ENCODE measurements at regions not wholly inside any gene's neighbourhood (a gene's known extent, or its start where the extent isn't known, plus 50 kb on each side); places are given as distances from the start of the nearest gene placed in this dataset.

DNA sequence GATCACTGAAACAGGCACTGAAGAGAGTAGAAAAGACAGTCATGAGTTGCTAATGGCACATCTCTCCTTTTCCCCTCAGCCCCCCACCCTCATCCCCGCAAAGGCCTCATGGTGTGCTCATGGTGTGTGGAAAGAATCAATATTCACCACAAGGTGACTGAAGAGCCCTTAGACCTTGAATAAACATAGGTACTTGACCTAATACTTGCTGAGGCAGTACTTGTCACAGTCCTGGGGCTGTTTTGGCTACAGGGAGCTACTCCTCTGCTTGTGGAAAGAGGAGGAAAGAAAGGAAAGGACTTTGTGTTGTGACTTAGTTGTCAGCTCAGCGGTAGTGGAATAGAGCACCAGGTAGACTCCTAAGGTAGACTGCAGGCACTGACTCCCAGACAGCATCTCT is 537.8 kb upstream of the CCDC179 start:
- peaks cover 5% of the 10 kb centered on the region; the same call in 1 of the 2 replicates for H3K4me1 Mint-ChIP-seq (ENCODE audit: low read depth)
- no peak overlapping the region for H3K4me3 Mint-ChIP-seq
- no peaks in the 10 kb centered on the region for H3K27me3 Mint-ChIP-seq (ENCODE audit: insufficient read depth)
- no peak for DNase-seq
- H3K9me3 Mint-ChIP-seq: no peaks in the 10 kb centered on the region; the same call in 1 of the 2 replicates
- TF ChIP-seq, protein P1, sequence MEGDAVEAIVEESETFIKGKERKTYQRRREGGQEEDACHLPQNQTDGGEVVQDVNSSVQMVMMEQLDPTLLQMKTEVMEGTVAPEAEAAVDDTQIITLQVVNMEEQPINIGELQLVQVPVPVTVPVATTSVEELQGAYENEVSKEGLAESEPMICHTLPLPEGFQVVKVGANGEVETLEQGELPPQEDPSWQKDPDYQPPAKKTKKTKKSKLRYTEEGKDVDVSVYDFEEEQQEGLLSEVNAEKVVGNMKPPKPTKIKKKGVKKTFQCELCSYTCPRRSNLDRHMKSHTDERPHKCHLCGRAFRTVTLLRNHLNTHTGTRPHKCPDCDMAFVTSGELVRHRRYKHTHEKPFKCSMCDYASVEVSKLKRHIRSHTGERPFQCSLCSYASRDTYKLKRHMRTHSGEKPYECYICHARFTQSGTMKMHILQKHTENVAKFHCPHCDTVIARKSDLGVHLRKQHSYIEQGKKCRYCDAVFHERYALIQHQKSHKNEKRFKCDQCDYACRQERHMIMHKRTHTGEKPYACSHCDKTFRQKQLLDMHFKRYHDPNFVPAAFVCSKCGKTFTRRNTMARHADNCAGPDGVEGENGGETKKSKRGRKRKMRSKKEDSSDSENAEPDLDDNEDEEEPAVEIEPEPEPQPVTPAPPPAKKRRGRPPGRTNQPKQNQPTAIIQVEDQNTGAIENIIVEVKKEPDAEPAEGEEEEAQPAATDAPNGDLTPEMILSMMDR (IDR thresholded peaks at IDR 0.05): no peak
- H3K36me3 Mint-ChIP-seq (ENCODE audit: low read depth): no peaks in the 10 kb centered on the region
- H3K27ac Mint-ChIP-seq: no peak overlapping the region

DNA sequence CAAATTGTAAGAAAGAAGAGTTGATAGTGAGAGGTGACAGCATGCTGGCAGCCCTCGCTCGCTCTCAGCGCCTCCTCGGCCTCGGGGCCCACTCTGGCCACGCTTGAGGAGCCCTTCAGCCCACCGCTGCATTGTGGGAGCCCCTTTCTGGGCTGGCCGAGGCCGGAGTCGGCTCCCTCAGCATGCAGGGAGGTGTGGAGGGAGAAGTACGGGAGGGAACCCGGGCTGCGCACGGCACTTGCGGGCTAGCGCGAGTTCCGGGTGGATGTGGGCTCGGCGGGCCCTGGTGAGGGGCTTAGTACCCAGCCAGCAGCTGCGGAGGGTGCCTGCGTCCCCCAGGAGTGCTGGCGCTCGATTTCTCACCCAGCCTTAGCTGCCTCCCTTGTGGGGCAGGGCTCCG is 539.7 kb upstream of the CCDC179 start:
- H3K4me1 Mint-ChIP-seq (ENCODE audit: low read depth): peaks cover 5% of the 10 kb centered on the region; the same call in 1 of the 2 replicates

DNA sequence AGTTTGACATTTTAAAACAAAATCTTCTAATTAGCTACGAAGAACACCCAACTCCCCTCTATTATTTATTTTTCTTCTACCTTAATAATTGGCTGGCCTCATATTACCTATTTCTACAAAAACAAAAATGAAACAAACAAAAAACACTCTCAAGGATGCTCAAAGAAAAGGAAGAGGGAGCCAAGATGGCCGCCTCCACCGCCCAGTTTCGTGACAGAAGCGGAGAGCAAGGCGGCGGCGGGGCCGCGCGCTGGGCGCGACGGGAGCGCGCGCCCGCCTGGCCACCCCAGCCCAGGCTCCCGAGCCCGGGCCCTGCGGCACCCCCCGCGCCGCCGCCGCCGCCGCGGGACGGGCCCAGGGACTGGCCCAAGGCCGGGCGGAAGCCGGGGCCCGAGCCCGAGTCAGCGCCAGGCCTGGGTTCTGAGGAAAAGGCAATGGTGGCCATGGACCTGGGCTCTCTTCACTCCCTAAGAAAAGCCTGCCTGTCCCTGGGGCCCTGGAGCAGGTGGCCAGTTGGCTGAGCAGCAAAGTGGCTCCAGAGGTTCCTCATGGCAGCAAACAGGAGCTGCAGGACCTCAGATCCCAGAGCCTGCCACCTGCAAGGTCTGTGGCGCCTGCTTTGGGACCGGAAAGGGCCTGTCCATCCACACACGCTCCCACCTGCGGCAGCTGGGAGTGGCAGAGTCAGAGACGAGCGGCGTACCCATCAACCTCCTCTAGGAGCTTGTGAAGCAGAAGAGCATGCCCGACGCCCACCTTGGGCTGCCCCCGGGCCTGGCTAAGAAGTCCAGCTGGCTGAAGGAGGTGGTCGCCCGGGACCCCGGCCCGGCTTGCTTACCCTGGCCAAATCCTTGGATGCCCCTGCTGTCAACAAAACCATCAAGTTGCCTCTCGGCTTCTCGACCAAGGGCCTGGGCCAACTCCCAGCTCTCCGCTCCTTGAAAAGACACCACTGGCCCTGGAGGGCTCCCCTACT is 543.2 kb upstream of the CCDC179 start:
- no peak overlapping the region for H3K27ac Mint-ChIP-seq
- peaks cover 12% of the 10 kb centered on the region for H3K9me3 Mint-ChIP-seq
- no peak overlapping the region for H3K4me3 Mint-ChIP-seq
- no peaks in the 10 kb centered on the region for H3K36me3 Mint-ChIP-seq (ENCODE audit: low read depth)
- TF ChIP-seq, protein P1 (IDR thresholded peaks at IDR 0.05): no peak
- DNase-seq: no peak
- H3K27me3 Mint-ChIP-seq (ENCODE audit: insufficient read depth): peaks cover 2% of the 10 kb centered on the region
- peaks cover 5% of the 10 kb centered on the region; the same call in 1 of the 2 replicates for H3K4me1 Mint-ChIP-seq (ENCODE audit: low read depth)

More for the DNA sequence above, 539.7 kb upstream of the CCDC179 start:
- TF ChIP-seq, protein P1 (IDR thresholded peaks at IDR 0.05): no peak
- no peaks in the 10 kb centered on the region for H3K27me3 Mint-ChIP-seq (ENCODE audit: insufficient read depth)
- peaks cover 4% of the 10 kb centered on the region for H3K9me3 Mint-ChIP-seq
- no peaks in the 10 kb centered on the region for H3K36me3 Mint-ChIP-seq (ENCODE audit: low read depth)
- H3K27ac Mint-ChIP-seq: no peak overlapping the region
- H3K4me3 Mint-ChIP-seq: no peak overlapping the region
- DNase-seq: no peak

DNA sequence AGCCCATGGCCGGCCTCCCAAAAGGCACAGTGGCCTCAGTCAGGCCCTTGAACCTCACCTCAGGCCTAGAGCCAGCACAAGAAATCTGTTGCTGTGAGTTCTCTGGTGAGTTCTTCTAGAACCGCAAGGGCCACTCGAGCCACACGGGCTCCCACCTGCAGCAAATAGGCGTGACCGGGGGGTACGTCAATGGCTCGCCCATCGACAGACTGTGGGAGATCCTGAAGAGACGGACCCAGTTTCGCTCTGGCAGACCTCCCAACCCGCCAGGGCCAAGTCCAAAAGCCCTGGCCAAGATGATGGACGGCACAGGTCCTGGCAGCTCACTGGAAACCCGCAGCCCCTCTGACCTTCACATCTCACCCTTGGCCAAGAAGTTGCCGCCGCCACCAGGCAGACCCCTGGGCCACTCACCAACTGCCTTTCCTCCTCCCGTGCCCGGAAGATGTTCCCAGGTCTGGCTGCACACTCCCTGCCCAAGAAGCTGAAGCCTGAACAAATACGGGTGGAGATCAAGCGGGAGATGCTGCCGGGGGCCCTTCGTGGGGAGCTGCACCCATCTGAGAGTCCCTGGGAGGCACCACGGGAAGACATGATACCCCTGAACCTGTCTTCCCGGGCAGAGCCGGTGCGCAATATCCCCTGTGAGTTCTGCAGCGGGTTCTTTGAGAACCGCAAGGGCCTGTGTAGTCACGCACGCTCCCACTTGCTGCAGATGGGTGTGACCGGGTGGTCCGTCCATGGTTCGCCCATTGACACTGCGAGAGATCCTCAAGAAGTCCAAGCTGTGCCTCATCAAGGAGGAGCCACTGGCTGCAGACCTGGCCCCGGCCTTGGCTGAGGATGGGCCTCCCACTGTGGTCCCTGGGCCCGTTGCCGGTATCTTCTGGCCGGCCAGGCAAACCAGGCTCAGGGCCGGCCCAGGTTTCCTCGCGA is 544.2 kb upstream of the CCDC179 start:
- peaks cover 2% of the 10 kb centered on the region for H3K27me3 Mint-ChIP-seq (ENCODE audit: insufficient read depth)
- H3K9me3 Mint-ChIP-seq: peaks cover 18% of the 10 kb centered on the region
- DNase-seq: no peak
- H3K27ac Mint-ChIP-seq: no peak overlapping the region
- peaks cover 5% of the 10 kb centered on the region; the same call in 1 of the 2 replicates for H3K4me1 Mint-ChIP-seq (ENCODE audit: low read depth)
- no peak overlapping the region for H3K4me3 Mint-ChIP-seq
- TF ChIP-seq, protein P1 (IDR thresholded peaks at IDR 0.05): no peak
- 0 out of 2 replicates have a peak, but pooled peaks cover 7% of the 10 kb centered on the region for H3K36me3 Mint-ChIP-seq (ENCODE audit: low read depth)

DNA sequence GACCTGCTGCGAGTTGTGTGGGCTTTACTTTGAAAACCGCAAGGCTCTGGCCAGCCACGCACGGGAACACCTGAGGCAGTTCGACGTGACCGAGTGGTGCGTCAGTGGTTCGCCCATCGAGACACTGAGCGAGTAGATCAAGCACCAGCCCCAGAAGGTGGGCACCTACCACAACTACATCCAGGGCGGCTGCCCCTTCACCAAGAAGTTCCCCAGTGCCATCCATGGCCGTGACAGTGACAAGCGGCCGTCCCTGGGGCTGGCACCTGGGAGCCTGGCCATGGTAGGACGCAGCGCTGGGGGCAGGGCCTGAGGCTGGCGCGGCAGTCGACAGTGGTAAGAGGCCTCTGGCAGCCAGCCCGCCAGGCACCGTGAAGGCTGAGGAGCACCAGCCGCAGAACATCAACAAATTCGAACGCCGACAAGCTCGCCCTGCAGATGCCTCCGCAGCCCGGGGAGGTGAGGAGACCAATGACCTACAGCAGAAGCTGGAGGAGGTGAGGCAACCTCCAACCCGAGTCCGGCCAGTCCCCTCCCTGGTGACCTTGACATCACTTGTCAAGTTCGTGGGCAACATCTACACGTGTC is 545.2 kb upstream of the CCDC179 start:
- H3K4me3 Mint-ChIP-seq: no peak overlapping the region
- TF ChIP-seq, protein P1 (IDR thresholded peaks at IDR 0.05): no peak
- no peak overlapping the region for H3K27ac Mint-ChIP-seq
- peaks cover 2% of the 10 kb centered on the region for H3K27me3 Mint-ChIP-seq (ENCODE audit: insufficient read depth)
- no peaks in the 10 kb centered on the region for H3K4me1 Mint-ChIP-seq (ENCODE audit: low read depth)
- peaks cover 14% of the 10 kb centered on the region; the same call in 1 of the 2 replicates for H3K36me3 Mint-ChIP-seq (ENCODE audit: low read depth)
- DNase-seq: no peak
- H3K9me3 Mint-ChIP-seq: peaks cover 26% of the 10 kb centered on the region

Data from HFFc6 (cell line).